Activated CD8-positive, alpha-beta memory T cell treated with anti-CD3 and anti-CD28 coated beads for 24 hours (primary cell): ENCODE measurements at regions not wholly inside any gene's neighbourhood (a gene's known extent, or its start where the extent isn't known, plus 50 kb on each side); places are given as distances from the start of the nearest gene placed in this dataset.
"Not testable (repeated sequence)": the region's sequence is repeated elsewhere in the genome, so short reads cannot be mapped to it uniquely, and the experiment has no call there.

ENCODE experiments used
- DNase-seq: peaks from one replicate; pipeline ENCODE4 v3.0.0-alpha.2; 2020

- DNase-seq: no peak
Measured at GRCh38 chr1:112855152-112855828, 100.7 kb downstream of the SLC16A1 start.

GRCh38 chr1:112854368-112854984, 101.5 kb downstream of the SLC16A1 start:
- not testable (repeated sequence) for DNase-seq

- DNase-seq: not testable (repeated sequence)
Measured at GRCh38 chr1:112853915-112854314, 102.1 kb downstream of the SLC16A1 start.

GRCh38 chr1:112852934-112853333, 103.1 kb downstream of the SLC16A1 start:
- DNase-seq: no peak

GRCh38 chr1:112852276-112852675, 103.7 kb downstream of the SLC16A1 start:
- no peak for DNase-seq

- DNase-seq: no peak
Measured at GRCh38 chr1:112850034-112850757, 105.8 kb downstream of the SLC16A1 start.

- no peak for DNase-seq
Measured at GRCh38 chr1:112849425-112850033, 106.5 kb downstream of the SLC16A1 start.

- DNase-seq: no peak
Measured at GRCh38 chr1:112841825-112842224, 114.2 kb downstream of the SLC16A1 start.

- DNase-seq: no peak
Measured at GRCh38 chr1:112840631-112841624, 115.1 kb downstream of the SLC16A1 start.

GRCh38 chr1:112836642-112837041, 119.4 kb downstream of the SLC16A1 start:
- DNase-seq: no peak

- no peak for DNase-seq
Measured at GRCh38 chr1:112833806-112834205, 118.7 kb upstream of the PPM1J start.

GRCh38 chr1:112832259-112832658, 117.1 kb upstream of the PPM1J start:
- not testable (repeated sequence) for DNase-seq

GRCh38 chr1:112829691-112830090, 114.6 kb upstream of the PPM1J start:
- DNase-seq: not testable (repeated sequence)

GRCh38 chr1:112828716-112829115, 113.6 kb upstream of the PPM1J start:
- no peak for DNase-seq

- not testable (repeated sequence) for DNase-seq
Measured at GRCh38 chr1:112827391-112827790, 112.3 kb upstream of the PPM1J start.

GRCh38 chr1:112826217-112826944, 111.2 kb upstream of the PPM1J start:
- no peak for DNase-seq

GRCh38 chr1:112825563-112826216, 110.6 kb upstream of the PPM1J start:
- DNase-seq: not testable (repeated sequence)

- DNase-seq: not testable (repeated sequence)
Measured at GRCh38 chr1:112825075-112825474, 109.9 kb upstream of the PPM1J start.

- not testable (repeated sequence) for DNase-seq
Measured at GRCh38 chr1:112821307-112822063, 106.4 kb upstream of the PPM1J start.
